NOMO-1 treated with DMSO at 0.1 percent for 48 hours (cell line): ENCODE measurements at regions not wholly inside any gene's neighbourhood (a gene's known extent, or its start where the extent isn't known, plus 50 kb on each side); places are given as distances from the start of the nearest gene placed in this dataset.

Experiments
- DNase-seq: peaks from one replicate; lab custom pipeline; 2025; ENCODE audit not compliant: unreplicated experiment; lab: John Stamatoyannopoulos, UW

GRCh38 chr9:97747201-97747965 is 50.2 kb upstream of the XPA start:
- DNase-seq = no peak

DNA sequence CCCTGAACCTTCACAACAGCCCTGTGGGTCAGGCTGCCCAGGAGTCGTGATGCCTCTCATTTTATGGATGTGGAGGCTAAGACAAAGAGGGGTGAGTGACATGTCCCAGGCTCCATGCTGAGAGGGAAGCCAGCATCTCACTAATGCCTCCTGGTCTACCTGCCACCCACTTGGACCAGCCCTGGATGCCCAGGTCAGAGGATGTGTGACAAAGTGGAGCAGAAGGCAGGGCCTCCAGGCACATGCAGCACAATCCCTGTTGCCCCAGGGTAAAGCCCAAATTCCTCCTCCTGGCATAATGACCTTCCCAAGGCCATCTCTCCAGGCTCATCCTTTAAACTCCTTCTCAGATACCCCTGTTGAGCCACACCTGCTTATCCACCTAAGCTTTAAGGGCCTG is 51.4 kb upstream of the XPA start:
- no peak for DNase-seq

GRCh38 chr9:97749928-97750327 is 52.8 kb upstream of the XPA start:
- no peak for DNase-seq

DNA sequence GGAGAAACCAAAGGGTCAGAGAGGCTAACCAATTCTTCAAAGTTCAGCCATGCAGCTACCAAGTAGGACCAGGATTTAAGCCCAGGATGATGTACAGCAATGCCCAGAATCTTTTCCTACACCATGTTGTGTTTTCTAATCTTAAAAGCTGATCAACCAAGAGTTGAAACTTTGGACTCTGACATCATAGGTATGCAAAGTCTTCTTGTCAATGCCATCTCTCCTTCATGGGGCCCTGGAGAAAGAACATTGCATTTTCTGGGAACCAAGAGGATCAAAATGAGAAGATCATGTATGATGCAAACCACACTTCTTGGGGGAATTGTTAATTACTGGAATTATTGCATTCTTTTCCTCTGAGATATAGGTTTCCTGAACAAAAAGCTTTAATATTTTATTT is 54.4 kb upstream of the XPA start:
- no peak for DNase-seq

DNA sequence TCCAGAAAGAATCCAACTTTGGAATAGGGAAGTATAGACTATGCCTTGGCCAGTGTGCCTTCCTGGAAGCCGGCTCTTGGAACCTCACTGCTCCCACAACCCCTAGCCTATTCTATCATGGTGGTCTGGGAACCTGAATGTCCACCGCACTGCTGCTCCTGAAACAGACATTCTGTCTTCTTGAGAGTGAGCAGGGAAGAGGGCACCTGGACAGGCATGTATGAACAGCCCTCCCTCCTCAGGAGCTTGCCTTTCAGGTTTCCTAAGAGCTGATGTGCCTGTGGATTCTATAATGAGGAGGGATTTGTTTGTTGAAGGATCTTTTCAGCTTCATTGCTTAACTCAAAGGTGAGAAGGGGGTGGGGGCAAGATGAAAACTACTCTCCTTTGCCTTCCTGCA is 55.1 kb upstream of the XPA start:
- no peak for DNase-seq

DNA sequence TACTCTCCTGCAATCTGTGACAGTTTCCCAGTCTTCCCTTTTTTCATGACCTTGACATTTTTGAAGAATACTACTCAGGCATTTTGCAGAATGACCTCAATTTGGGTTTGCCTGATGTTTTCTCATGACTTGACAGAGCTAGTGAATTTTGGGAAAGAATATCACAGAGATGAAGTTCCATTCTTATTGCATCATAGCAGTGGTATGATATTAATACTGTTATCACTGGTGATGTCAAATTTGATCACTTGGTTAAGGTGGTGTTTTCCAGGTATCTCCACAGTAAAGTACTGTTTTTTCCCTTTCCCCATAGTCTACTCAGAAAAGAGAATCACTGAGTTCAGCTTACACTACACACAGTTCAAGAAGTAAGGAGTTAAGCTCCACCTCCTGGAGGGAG is 56.2 kb upstream of the XPA start:
- no peak for DNase-seq

- DNase-seq = no peak
Measured at GRCh38 chr9:97753975-97754374, 56.8 kb upstream of the XPA start.

DNA sequence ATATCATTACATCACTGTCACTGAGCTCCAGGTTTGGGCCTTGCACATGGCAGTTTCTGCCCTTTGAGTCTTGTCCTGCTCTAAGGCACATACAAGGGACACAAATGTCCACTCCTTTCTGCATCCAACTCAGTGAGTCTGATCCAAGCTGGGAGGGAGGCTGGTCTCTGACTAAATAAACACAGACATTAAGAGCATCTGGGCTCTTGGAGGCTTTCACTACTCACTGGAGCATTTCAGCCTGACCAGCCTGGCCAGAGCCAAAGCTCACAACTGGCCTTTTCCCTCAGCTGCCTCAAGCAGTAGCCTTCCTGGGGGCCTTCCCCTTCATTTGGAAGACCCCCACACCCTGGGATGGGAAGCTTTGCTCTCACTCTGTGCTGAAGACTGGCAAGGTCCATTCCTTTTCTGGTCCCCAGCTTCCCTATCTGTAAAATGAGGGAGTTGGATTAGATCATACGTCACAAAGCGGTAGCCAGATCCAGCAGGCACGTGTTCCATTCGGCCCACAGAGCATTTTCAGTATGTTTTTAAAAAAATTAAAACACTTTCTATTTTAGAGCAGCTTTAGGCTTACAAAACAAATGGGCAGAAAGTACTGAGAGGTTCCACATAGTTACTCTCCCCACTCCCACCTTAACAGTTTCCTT is 58.6 kb upstream of the XPA start:
- DNase-seq = no peak

DNA sequence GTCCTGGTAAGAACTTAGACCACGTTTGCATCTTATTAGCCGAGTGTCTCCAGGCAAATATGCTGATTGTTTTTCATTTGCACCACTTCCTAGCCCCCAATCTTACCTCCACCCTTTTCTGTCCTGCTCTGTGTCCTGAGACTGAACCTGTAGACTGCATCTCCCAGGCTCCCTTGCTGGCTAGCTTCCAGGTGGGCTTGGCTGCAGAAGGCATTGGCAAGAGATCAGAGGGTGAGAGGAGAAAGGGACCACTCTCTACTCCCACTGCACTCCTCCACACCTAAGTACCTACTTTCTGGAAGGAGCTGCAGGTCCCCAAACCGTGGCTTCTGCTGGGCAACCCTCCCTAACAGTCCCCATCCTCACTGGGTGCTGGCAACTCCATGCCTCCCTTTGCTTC is 59.9 kb upstream of the XPA start:
- DNase-seq = no peak

DNA sequence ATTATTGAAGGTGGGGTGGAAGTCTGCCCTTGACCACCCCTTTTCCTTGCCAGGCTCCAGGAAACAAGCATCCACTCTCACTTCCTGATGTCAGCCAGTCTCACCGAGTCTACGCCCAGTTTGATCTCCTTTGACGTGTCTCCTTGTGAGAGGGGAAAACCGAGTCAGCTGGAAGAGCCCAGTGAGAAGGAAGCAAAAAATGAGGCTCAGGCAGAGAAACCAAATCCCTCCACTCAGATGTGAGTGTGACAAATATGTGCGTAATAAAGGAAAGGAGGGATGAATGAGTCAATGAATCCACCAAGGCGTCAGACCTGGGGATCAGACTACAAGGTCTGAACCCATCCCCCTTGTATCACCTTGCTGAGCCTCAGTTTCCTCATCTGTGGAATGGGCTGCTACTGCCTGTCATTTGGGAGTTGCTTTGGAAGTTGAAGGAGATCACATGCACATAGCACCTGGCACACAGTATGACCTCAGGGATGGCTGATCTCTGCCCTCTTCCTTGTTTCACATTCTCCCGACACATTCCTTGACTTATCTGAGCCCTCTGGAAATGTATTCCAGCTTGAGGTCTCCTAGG is 61.3 kb upstream of the XPA start:
- DNase-seq = no peak

DNA sequence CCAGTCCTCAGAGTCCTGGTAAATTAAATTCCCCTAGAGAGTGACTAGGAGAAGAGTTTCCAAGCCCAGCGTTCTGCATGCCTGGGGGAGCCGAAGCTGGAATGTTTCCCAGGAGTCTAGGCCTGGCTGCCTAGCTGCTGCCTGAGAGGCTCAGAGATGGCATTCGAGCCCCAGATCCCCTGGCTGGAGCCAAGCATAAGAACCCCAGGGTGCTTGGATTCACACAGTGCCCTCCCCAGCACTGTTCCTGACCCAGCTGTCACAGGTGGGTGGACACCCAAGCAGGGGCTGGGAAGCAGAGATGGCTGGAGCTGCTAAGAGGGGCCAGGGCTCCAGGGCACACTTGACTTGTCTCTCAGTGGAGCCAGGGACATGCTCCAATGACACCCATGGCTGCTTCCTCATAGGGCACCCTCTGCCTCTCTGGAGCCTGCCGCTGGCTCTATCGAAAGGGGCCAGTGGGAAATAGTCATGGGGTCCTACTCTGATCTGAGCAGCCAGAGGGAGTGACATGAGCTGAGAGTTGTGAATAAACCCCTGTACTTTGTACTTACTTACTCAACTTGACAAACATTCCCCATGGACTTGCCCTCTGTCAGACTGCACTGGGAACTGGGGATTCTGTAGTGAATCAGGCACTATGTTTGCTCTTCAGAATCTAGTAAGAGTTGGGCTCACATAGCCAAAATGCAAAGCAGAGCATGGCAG is 62.6 kb upstream of the XPA start:
- DNase-seq = no peak

DNA sequence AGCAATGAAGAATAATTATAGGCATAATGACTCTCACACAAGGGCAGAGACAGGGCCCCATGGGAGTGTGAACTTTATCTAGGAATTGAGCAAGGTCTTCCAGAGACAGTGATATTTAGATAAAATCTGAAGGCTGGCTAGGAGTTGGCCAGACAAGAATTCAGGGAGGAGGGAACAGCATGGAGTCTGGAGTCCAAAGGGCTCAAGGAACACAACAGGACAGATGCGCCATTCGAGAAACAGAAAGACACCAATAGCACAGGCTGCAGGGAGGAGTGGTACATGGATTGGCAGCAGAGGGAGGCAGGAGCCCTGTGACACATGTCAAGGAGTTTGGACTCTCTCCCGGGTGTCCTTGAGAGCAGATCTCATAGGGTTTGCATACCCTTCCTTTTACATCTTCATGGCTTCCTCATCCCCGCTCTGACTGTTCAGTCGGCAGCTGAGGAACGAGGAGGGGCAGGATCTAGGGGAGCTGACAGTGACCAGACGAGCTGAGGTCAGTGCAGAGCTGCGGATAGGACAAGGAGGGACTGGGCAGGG is 64.0 kb upstream of the XPA start:
- DNase-seq = no peak

DNA sequence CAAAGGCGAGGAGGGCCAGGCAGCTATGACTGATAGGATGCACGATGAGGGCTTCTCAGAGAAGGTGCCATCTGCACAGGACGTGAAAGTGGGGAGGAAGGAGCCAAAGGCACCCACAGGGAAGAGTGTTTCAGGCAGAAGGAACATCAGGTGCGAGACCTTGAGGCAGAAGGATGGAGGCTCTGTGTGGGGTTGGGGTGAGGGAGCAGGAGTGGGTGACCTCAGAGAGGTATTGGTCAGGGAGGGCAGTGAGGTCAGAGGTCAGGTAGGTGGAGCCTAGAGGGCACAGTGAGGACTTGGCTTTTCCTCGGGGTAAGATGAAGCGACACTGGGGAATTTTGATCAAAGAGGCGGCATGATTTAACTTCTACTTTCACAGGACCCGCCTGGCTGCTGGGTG is 64.7 kb upstream of the XPA start:
- DNase-seq = no peak

GRCh38 chr9:97763874-97764273 is 66.7 kb upstream of the XPA start:
- no peak for DNase-seq

- DNase-seq = no peak
Measured at GRCh38 chr9:97766092-97766491, 69.0 kb upstream of the XPA start.

DNA sequence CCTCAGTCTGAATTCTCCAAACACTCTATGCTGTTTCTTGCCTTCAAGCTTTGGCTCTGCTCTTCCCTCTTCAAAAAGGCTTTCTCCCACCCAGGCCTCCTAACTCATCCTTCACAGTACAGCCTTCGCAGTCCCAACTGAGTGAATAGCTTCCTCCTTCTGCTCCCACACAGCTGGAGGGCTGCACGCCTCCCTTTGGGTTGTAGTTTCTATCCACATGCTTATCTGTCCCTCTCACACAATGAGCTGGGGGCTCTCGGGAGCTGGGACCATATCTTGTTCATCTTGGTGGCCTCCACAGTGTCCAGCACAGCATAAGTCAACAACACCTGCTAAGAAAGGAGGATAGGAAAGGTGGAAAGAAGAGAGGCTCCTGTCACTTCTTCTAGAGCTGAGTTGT is 69.5 kb upstream of the XPA start:
- no peak for DNase-seq

DNA sequence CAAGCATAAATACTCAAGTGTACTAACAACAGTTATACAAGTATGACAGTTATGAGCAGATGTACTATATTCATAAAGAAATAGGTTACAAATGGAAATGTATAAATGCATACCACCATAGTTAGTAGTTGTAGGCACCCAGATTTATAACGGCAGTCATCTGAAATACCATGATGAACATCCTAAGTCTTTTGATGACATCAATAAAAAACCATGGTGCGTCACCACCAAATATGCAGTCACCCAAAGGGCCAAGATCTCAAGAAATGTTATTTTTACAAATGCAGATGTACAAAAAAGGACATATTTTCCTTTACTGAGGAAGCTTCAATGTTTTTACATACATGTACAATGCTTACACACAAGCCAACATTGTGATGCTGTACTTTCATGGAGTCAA is 70.8 kb upstream of the XPA start:
- DNase-seq = no peak

DNA sequence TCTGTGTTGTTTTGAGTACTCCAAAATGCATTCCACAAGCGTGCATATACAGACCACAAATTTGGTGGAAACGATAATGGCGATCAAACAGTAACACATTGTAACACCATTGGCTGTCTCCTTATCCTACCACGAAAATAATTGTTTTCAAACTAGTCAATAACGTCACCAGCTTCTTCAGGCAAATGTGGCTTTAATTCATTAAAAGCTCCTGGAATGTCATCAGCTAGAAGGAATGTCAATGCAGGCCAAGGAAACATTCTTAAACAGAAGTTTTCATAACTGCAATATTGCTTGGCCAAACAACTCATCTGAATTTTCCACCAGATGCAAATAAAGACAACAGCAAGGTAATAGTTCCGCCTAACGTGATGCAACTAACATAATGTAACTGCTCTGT is 71.6 kb upstream of the XPA start:
- DNase-seq = no peak

DNA sequence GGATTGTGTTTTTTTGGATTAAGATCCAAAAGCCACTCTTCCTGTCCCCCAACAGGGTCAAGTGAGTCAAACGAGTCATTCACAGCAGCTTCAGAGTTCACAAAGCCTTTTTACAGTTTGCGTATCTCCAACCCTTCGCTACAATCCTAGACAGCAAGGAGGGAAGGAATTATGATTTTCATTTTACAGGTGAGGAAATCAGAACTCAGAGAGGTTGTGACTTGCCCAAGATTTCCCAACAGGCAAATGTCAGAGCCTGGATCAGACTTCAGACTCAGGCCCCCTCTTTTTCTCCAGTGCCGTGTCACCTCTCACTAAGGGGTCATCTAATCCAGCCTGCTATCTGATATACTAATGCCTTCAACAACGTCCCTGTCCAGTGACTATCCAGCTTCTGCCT is 72.1 kb upstream of the XPA start:
- no peak for DNase-seq

- no peak for DNase-seq
Measured at GRCh38 chr9:97770808-97771372, 73.8 kb upstream of the XPA start.

- DNase-seq = no peak
Measured at GRCh38 chr9:97771641-97772040, 74.5 kb upstream of the XPA start.
